Fibroblast of skin of right quadriceps (primary cell): ENCODE measurements at regions not wholly inside any gene's neighbourhood (a gene's known extent, or its start where the extent isn't known, plus 50 kb on each side); places are given as distances from the start of the nearest gene placed in this dataset.
A peak's percentile ranks its signal among the peaks of the same experiment; 100 is the strongest.
"Not testable (repeated sequence)": the region's sequence is repeated elsewhere in the genome, so short reads cannot be mapped to it uniquely, and the experiment has no call there.

Source experiments
- DNase-seq: peaks from one replicate; pipeline ENCODE4 v3.0.0-alpha.2; 2013

- peak; percentile 61 for DNase-seq
Measured at GRCh38 chr5:17326600-17327037, 109.2 kb downstream of the BASP1 start.

- DNase-seq = no peak
Measured at GRCh38 chr5:17327048-17327625, 109.7 kb downstream of the BASP1 start.

GRCh38 chr5:17329571-17329970 is 112.1 kb downstream of the BASP1 start:
- no peak for DNase-seq

GRCh38 chr5:17330386-17330785 is 113.0 kb downstream of the BASP1 start:
- no peak for DNase-seq

GRCh38 chr5:17331651-17332050 is 114.2 kb downstream of the BASP1 start:
- no peak for DNase-seq

- DNase-seq = no peak
Measured at GRCh38 chr5:17333755-17334154, 116.3 kb downstream of the BASP1 start.

GRCh38 chr5:17336054-17336453 is 118.6 kb downstream of the BASP1 start:
- DNase-seq = no peak

DNA sequence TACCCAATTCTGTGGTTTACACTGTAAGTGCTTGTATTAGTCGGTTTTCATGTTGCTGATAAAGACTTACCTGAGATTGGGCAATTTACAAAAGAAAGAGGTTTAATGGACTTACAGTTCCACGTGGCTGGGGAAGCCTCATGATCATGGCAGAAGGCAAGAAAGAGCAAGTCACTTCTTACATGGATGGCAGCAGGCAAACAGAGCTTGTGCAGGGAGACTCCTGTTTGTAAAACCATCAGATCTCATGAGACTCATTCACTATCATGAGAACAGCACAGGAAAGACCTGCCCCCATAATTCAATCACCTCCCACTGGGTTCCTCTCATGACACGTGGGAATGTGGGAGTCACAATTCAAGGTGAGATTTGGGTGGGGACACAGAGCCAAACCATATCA is 119.3 kb downstream of the BASP1 start:
- not testable (repeated sequence) for DNase-seq

DNA sequence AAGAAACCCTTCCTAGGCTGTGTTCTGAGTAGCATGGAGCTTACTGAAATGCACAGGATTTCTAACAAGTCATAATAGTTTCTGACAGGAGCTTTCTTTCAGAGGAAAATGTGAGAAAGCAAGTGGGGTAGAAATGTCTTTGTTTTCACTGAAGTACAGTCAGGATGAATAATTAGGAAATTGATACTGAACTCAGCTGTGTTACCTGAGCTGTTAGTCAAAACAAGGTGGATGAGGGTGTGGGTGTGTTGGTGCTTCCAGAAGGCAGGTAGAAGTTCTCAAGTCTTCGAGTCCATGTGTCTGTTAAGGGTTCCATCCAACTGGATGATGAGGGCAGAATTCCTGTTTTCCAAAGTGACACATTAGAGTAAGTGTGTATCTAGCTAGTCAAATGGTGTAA is 122.4 kb downstream of the BASP1 start:
- no peak for DNase-seq

DNA sequence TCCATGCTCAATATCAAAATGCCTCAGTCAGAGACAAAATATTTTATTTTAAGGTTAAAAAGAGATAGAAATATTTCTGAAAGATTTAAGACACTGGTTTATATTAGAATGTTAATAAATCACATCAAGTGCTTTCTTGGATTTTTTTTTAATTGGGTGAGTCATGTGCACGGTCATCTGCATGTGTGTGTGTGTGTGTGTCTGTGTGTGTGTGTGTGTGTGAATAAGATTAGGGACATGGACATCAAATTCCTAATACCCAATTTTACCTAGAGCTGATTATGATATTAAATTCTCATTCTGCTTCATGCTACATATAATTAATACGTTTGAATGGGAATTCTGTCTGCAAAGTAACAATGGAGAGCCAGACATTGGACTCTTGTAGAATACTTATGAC is 122.9 kb downstream of the BASP1 start:
- DNase-seq = peak; percentile 48

DNA sequence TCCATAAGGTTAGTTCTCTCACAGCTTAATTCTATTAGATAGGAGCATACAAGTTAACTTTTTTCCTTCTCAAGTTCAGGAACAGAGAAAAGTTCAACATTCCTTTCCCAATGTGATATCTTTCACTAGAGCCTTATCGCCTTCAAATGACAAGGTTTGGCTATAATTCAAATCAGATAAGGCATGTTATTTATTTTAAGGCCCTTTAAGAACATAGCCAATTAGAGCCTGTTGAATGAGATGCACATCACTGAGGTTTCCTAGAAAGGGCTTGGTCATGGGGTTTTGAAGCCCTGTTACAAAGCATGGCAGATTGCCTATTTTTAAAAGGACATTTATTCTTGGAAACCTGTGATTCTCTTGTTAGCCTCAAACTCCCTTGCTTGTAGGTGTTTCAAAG is 123.4 kb downstream of the BASP1 start:
- DNase-seq = peak; percentile 49

GRCh38 chr5:17343675-17344074 is 126.2 kb downstream of the BASP1 start:
- DNase-seq = peak; percentile 86

- peak; percentile 47 for DNase-seq
Measured at GRCh38 chr5:17346811-17347210, 129.4 kb downstream of the BASP1 start.

DNA sequence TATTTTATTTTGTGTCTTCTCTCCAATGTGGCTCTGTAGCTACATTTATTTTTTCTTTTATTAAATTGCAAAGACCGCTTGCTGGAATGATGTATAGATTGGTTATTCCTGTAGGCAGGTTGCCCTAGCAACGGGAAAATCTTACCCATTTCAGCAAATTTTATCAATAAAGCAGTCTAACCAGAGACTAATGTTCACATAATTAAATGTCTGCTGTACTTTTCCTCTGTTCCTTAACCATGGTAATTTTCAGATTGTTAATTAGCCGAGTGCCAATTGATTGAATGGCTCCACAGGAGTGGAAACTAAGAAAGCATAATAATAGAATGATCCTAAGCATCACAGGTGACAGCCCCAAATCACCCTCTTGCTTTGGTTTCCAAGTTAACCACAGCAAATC is 134.8 kb downstream of the BASP1 start:
- DNase-seq = no peak

- DNase-seq = no peak
Measured at GRCh38 chr5:17354265-17354664, 136.8 kb downstream of the BASP1 start.

- peak; percentile 69 for DNase-seq
Measured at GRCh38 chr5:17355586-17356346, 138.3 kb downstream of the BASP1 start.

DNA sequence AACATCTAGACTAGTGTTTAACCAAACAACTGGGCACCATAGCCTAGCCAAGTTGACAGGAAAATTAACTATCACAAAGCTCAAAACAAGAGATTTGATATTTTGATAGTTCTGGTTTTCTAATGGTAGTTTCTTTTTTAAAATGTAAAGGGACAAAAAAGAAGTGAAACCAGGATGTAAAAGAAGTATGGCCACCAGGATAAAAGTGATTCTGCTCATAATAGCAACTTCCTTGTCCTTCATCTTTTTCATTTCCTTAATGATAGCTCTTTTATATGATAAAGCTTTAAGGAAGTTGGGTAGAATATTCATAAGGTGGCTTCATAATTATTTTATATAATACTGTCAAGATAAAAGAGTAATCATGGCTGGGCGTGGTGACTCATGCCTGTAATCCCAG is 139.1 kb downstream of the BASP1 start:
- DNase-seq = no peak

DNA sequence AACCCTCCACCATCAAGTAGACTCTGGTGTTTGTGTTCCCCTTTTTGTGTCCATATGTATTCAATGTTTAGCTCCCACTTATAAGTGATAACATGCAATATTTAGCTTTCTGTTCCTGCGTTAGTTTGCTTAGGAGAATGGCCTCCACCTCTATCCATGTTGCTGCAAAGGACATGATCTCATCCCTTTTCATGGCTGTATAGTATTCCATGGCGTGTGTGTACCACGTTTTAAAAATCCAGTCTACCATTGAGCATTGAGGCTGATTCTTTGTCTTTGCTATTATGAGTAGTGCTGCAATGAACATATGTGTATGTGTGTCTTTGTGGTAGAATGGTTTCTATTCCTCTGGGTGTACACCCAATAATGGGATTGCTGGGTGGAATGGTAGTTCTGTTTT is 140.1 kb downstream of the BASP1 start:
- DNase-seq = no peak

- DNase-seq = no peak
Measured at GRCh38 chr5:17358031-17358430, 140.0 kb upstream of the TAF11L2 start.

- DNase-seq = peak; percentile 96
Measured at GRCh38 chr5:17359451-17360011, 138.5 kb upstream of the TAF11L2 start.

DNA sequence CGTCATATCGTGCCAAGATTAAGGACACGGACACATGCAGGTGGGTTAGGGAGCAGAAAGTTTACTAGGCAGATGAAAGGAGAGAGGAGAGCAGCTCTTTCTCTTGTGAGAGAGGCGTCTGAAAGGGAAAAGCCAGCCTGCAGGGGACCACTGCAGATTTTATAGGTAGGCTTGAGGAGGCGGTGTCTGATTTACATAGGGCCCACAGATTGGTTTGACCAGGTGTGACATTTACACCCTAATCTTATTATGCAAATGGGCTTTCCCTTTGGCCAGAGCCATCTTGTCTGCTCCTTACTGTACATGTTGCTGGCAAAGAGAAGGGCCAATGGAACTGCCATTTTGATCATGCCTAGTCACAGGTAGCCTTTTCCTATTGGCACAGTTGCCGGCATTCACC is 137.2 kb upstream of the TAF11L2 start:
- DNase-seq = no peak

GRCh38 chr5:17361331-17361730 is 136.7 kb upstream of the TAF11L2 start:
- DNase-seq = no peak

DNA sequence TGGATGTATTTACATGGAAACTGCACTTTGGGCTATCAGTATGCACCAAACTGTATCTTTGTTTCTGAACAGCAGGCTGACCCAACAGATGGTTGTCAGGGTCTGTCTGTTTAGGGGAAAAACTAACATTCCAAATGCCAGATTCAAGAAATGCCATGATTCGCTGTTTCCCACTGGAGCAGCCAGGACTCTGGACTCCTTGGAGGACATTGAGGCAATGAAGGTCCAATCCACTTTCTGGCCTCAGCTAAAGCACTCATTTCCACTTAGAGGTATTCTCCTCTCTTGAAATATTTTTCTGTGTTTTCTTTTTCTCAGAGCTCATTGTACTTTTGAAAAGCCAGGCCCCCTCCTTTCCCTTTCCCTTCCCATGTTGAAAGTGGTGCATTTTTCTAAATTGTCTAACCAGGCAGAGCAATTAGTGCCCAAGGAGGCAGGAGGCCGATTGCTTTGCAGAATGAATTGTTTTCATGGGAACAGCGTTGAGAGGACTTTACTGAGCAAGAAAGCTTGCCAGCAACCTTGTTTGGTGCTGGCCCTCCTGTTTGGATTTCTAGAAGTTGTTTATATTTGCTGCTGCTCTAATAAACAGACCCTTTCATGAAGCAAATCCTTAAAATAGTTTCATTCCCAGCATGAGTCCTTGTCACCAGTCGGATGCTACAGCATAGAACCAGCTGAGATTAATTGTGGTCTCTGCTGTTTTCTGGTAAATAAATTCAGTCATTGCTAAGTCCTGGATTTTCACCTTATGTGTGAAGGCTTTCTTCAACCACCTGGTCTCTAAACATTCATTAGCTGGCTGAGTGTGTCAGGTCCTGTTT is 132.8 kb upstream of the TAF11L2 start:
- DNase-seq = no peak

- no peak for DNase-seq
Measured at GRCh38 chr5:17365811-17366138, 132.3 kb upstream of the TAF11L2 start.
